Colonic mucosa (tissue), 4 donors: ENCODE measurements at regions not wholly inside any gene's neighbourhood (a gene's known extent, or its start where the extent isn't known, plus 50 kb on each side); places are given as distances from the start of the nearest gene placed in this dataset.

Experiments
- DNase-seq: peaks from one replicate; pipeline ENCODE4 v3.0.0-alpha.2; 2020
- H3K27ac ChIP-seq: fragments of 200-600 bp; one replicate; pipeline ENCODE4 v1.8.0; 2021
- H3K27me3 ChIP-seq: fragments of 200-600 bp; one replicate; pipeline ENCODE4 v1.8.0; 2021
- H3K36me3 ChIP-seq: fragments of 200-600 bp; one replicate; pipeline ENCODE4 v1.8.0; 2021
- H3K4me1 ChIP-seq: fragments of 200-600 bp; one replicate; pipeline ENCODE4 v1.8.0; 2021; ENCODE audit warnings: mild to moderate bottlenecking
- H3K4me3 ChIP-seq: fragments of 200-600 bp; one replicate; pipeline ENCODE4 v1.8.0; 2021
- H3K9ac ChIP-seq, 2 donors: one replicate each; pipeline ENCODE4 v1.7.0; 2013; ENCODE audit warnings: control low read depth in 2 of 2, low read depth in 2 of 2, low read length in 2 of 2
- H3K9me3 ChIP-seq: fragments of 200-600 bp; one replicate; pipeline ENCODE4 v1.8.0; 2021
- CTCF ChIP-seq: fragments of 200-600 bp; IDR thresholded peaks from one replicate; pipeline ENCODE4 v1.8.0; 2022; ENCODE audit warnings: antibody characterized with exemption, mild to moderate bottlenecking
- intact Hi-C: fragments of 100-400 bp; cut with DNase I; formaldehyde crosslinking; loops from one replicate; pipeline ENCODE4 v1.14.1; 2022
- donor health status: healthy.
- donor health status: DM: no; HTN: no; CAD: no.
- donor health status: DM: no; HTN: no; CAD: no.

- H3K4me3 ChIP-seq = no peak overlapping the region
- no peak overlapping the region for H3K27ac ChIP-seq
- DNase-seq = no peak
- no peak overlapping the region for H3K9ac ChIP-seq
- TF ChIP-seq CTCF = no peak
- no peaks in the 10 kb centered on the region for H3K27me3 ChIP-seq
- H3K36me3 ChIP-seq = no peaks in the 10 kb centered on the region
- H3K9me3 ChIP-seq = no peaks in the 10 kb centered on the region
- intact Hi-C loops = no loop called here
- H3K4me1 ChIP-seq = no peaks in the 10 kb centered on the region
Measured at GRCh38 chr6:163716690-163717089, 302.2 kb downstream of the QKI start.

- H3K4me3 ChIP-seq = no peak overlapping the region
- H3K9me3 ChIP-seq = no peaks in the 10 kb centered on the region
- no peak overlapping the region for H3K27ac ChIP-seq
- no peak for TF ChIP-seq CTCF
- no peaks in the 10 kb centered on the region for H3K27me3 ChIP-seq
- no peaks in the 10 kb centered on the region for H3K36me3 ChIP-seq
- intact Hi-C loops = no loop called here
- H3K4me1 ChIP-seq = no peaks in the 10 kb centered on the region
- no peak for DNase-seq
- no peak overlapping the region for H3K9ac ChIP-seq
Measured at GRCh38 chr6:163715846-163716245, 301.3 kb downstream of the QKI start.

- Histone ChIP-seq H3K9ac (no peak overlapping the region), H3K9me3 (no peaks in the 10 kb centered on the region), H3K27ac (no peak overlapping the region), H3K4me1 (no peaks in the 10 kb centered on the region), H3K27me3 (no peaks in the 10 kb centered on the region), H3K4me3 (no peak overlapping the region), H3K36me3 (no peaks in the 10 kb centered on the region)
- no peak for TF ChIP-seq CTCF
- intact Hi-C loops = no loop called here
- DNase-seq = no peak
Measured at GRCh38 chr6:163714179-163714578, 299.7 kb downstream of the QKI start.

GRCh38 chr6:163712981-163713380 is 298.5 kb downstream of the QKI start:
- intact Hi-C loops = no loop called here

GRCh38 chr6:163712566-163712961 is 298.0 kb downstream of the QKI start:
- DNase-seq = no peak
- H3K9ac ChIP-seq = no peak overlapping the region
- H3K4me3 ChIP-seq = no peak overlapping the region
- no peak for TF ChIP-seq CTCF
- H3K36me3 ChIP-seq = no peaks in the 10 kb centered on the region
- intact Hi-C loops = no loop called here
- no peaks in the 10 kb centered on the region for H3K27me3 ChIP-seq
- no peaks in the 10 kb centered on the region for H3K9me3 ChIP-seq
- H3K4me1 ChIP-seq = no peaks in the 10 kb centered on the region
- H3K27ac ChIP-seq = no peak overlapping the region

More at GRCh38 chr6:163712981-163713380, 298.5 kb downstream of the QKI start:
- no peak for DNase-seq
- TF ChIP-seq CTCF = no peak
- H3K27ac ChIP-seq = no peak overlapping the region
- no peaks in the 10 kb centered on the region for H3K36me3 ChIP-seq
- no peak overlapping the region for H3K9ac ChIP-seq
- H3K9me3 ChIP-seq = no peaks in the 10 kb centered on the region
- no peaks in the 10 kb centered on the region for H3K27me3 ChIP-seq
- no peaks in the 10 kb centered on the region for H3K4me1 ChIP-seq
- H3K4me3 ChIP-seq = no peak overlapping the region
